WTC11 (cell line): ENCODE measurements at regions not wholly inside any gene's neighbourhood (a gene's known extent, or its start where the extent isn't known, plus 50 kb on each side); places are given as distances from the start of the nearest gene placed in this dataset.

Source experiments
- ATAC-seq: fragments of 200-7000 bp; cut with Tn5 transposase; 2 replicates; pipeline ENCODE4 v1.10.0; 2021; ENCODE audit warnings: mild to moderate bottlenecking, moderate library complexity
- CTCF ChIA-PET: fragments of 300-600 bp; sonication (Branson Sonifier 250); formaldehyde crosslinking; loops from one replicate; lab custom pipeline; 2021; ENCODE audit warnings: antibody characterized with exemption; lab: Charles Lee
- POLR2A ChIA-PET: fragments of 350-600 bp; sonication (Branson Sonifier 250); formaldehyde crosslinking; loops from one replicate; lab custom pipeline; 2021; ENCODE audit warnings: antibody characterized with exemption; lab: Charles Lee
- DNase-seq: peaks from one replicate; pipeline ENCODE4 v3.0.0; 2021; ENCODE audit warnings: low spot score
- H3K27ac Mint-ChIP-seq: 2 replicates; pipeline ENCODE4 v1.8.0; 2021; ENCODE audit warnings: mixed read lengths
- H3K27me3 Mint-ChIP-seq: 2 replicates; pipeline ENCODE4 v1.8.0; 2021; ENCODE audit warnings: low read depth, mild to moderate bottlenecking, moderate library complexity, mixed read lengths
- H3K36me3 Mint-ChIP-seq: 2 replicates; pipeline ENCODE4 v1.8.0; 2021; ENCODE audit warnings: mixed read lengths
- H3K4me1 Mint-ChIP-seq: 2 replicates; pipeline ENCODE4 v1.8.0; 2022; ENCODE audit warnings: mixed read lengths
- H3K4me3 Mint-ChIP-seq: 2 replicates; pipeline ENCODE4 v1.8.0; 2021; ENCODE audit warnings: mild to moderate bottlenecking, moderate library complexity, mixed read lengths
- H3K9me3 Mint-ChIP-seq: 2 replicates; pipeline ENCODE4 v1.8.0; 2021; ENCODE audit warnings: mixed read lengths
- CREM ChIP-seq: sonication (generic); formaldehyde crosslinking; IDR thresholded peaks from 2 replicates; pipeline ENCODE4 v1.8.1; 2022; ENCODE audit warnings: mild to moderate bottlenecking, missing genetic modification reagents, moderate library complexity
- EMX1 ChIP-seq: fragments of 250-450 bp; sonication (Bioruptor Pico); IDR thresholded peaks from 2 replicates; pipeline ENCODE4 v1.8.0; 2021; ENCODE audit warnings: mild to moderate bottlenecking
- ESRRA ChIP-seq: sonication (generic); formaldehyde crosslinking; IDR thresholded peaks from 2 replicates; pipeline ENCODE4 v1.8.1; 2022; ENCODE audit warnings: mild to moderate bottlenecking, missing genetic modification reagents, borderline replicate concordance
- ETV6 ChIP-seq: sonication (generic); formaldehyde crosslinking; IDR thresholded peaks from 2 replicates; pipeline ENCODE4 v1.8.1; 2022; ENCODE audit warnings: mild to moderate bottlenecking, missing genetic modification reagents
- GTF2I ChIP-seq: fragments of 250-450 bp; sonication (Bioruptor Pico); conservative IDR thresholded peaks from 2 replicates; pipeline ENCODE4 v1.4.0; 2021; ENCODE audit warnings: mild to moderate bottlenecking
- KAT7 ChIP-seq: sonication (generic); formaldehyde crosslinking; IDR thresholded peaks from 2 replicates; pipeline ENCODE4 v1.8.1; 2023; ENCODE audit warnings: missing genetic modification reagents, mild to moderate bottlenecking, borderline replicate concordance
- MYBL2 ChIP-seq: sonication (generic); formaldehyde crosslinking; IDR thresholded peaks from 2 replicates; pipeline ENCODE4 v1.8.1; 2023; ENCODE audit warnings: mild to moderate bottlenecking, moderate library complexity, missing genetic modification reagents
- NFATC4 ChIP-seq: fragments of 250-450 bp; sonication (Bioruptor Pico); IDR thresholded peaks from 2 replicates; pipeline ENCODE4 v1.9.0; 2021; ENCODE audit warnings: mild to moderate bottlenecking
- NR1H2 ChIP-seq: sonication (generic); formaldehyde crosslinking; IDR thresholded peaks from 2 replicates; pipeline ENCODE4 v1.9.0; 2021; ENCODE audit warnings: mild to moderate bottlenecking, moderate library complexity, missing genetic modification reagents
- NR3C1 ChIP-seq: sonication (generic); formaldehyde crosslinking; conservative IDR thresholded peaks from 2 replicates; pipeline ENCODE4 v1.8.1; 2023; ENCODE audit warnings: low read depth, mild to moderate bottlenecking, missing genetic modification reagents
- USF2 ChIP-seq: sonication (generic); formaldehyde crosslinking; IDR thresholded peaks from 2 replicates; pipeline ENCODE4 v1.8.1; 2023; ENCODE audit warnings: mild to moderate bottlenecking, missing genetic modification reagents, moderate library complexity
- ZNF232 ChIP-seq: sonication (generic); formaldehyde crosslinking; IDR thresholded peaks from 2 replicates; pipeline ENCODE4 v1.8.0; 2022; ENCODE audit warnings: mild to moderate bottlenecking, missing genetic modification reagents
- ZNF396 ChIP-seq: fragments of 250-450 bp; sonication (Bioruptor Pico); IDR thresholded peaks from 2 replicates; pipeline ENCODE4 v1.8.0; 2021; ENCODE audit warnings: mild to moderate bottlenecking, moderate library complexity, borderline replicate concordance
- ZNF423 ChIP-seq: fragments of 250-450 bp; sonication (Bioruptor Pico); IDR thresholded peaks from 2 replicates; pipeline ENCODE4 v2.1.2; 2022; ENCODE audit warnings: mild to moderate bottlenecking, moderate library complexity
- ZNF425 ChIP-seq: fragments of 250-450 bp; sonication (Bioruptor Pico); conservative IDR thresholded peaks from 2 replicates; pipeline ENCODE4 v1.9.0; 2021; ENCODE audit warnings: mild to moderate bottlenecking
- TF ChIP-seq, protein P1 (sequence below): fragments of 250-450 bp; sonication (Bioruptor Pico); IDR thresholded peaks from 2 replicates; pipeline ENCODE4 v1.9.0; 2021; ENCODE audit warnings: mild to moderate bottlenecking
- TF ChIP-seq, protein P2 (sequence below): sonication (generic); formaldehyde crosslinking; IDR thresholded peaks from 2 replicates; pipeline ENCODE4 v1.8.0; 2023; ENCODE audit warnings: missing genetic modification reagents, mild to moderate bottlenecking, borderline replicate concordance
- TF ChIP-seq, protein P3 (sequence below): sonication (generic); formaldehyde crosslinking; IDR thresholded peaks from 2 replicates; pipeline ENCODE4 v1.8.0; 2022; ENCODE audit warnings: missing genetic modification reagents

- ATAC-seq: no peak
- CTCF ChIA-PET: interaction anchor here (1.2 kb wide), 1 partner anchor 20 kb away, joined by 3 read pairs; no protein-coding TSS in a partner anchor
Observed at GRCh38 chr6:17220040-17220910, 60.9 kb upstream of the RBM24 start.

GRCh38 chr6:17224056-17224455, 57.1 kb upstream of the RBM24 start:
- DNase-seq (no peak), ATAC-seq (no peak)
- Mint-ChIP-seq H3K9me3 (peaks cover 25% of the 10 kb centered on the region), H3K36me3 (peaks cover 8% of the 10 kb centered on the region), H3K27ac (no peak overlapping the region), H3K27me3 (no peaks in the 10 kb centered on the region; the same call in 1 of the 2 replicates), H3K4me3 (no peak overlapping the region), H3K4me1 (0 out of 2 replicates have a peak, but pooled peaks cover 5% of the 10 kb centered on the region)
- CTCF ChIA-PET: no interaction called here
- POLR2A ChIA-PET: no interaction called here
- TF ChIP-seq ZNF232 (CRISPR knock-in tag) (no peak), MYBL2 (no peak), NFATC4 (CRISPR knock-in tag) (no peak), ZNF423 (CRISPR knock-in tag) (no peak), CREM (no peak), NR1H2 (CRISPR knock-in tag) (no peak), KAT7 (no peak), NR3C1 (CRISPR knock-in tag) (no peak), EMX1 (CRISPR knock-in tag) (no peak)
- TF ChIP-seq, protein P1, sequence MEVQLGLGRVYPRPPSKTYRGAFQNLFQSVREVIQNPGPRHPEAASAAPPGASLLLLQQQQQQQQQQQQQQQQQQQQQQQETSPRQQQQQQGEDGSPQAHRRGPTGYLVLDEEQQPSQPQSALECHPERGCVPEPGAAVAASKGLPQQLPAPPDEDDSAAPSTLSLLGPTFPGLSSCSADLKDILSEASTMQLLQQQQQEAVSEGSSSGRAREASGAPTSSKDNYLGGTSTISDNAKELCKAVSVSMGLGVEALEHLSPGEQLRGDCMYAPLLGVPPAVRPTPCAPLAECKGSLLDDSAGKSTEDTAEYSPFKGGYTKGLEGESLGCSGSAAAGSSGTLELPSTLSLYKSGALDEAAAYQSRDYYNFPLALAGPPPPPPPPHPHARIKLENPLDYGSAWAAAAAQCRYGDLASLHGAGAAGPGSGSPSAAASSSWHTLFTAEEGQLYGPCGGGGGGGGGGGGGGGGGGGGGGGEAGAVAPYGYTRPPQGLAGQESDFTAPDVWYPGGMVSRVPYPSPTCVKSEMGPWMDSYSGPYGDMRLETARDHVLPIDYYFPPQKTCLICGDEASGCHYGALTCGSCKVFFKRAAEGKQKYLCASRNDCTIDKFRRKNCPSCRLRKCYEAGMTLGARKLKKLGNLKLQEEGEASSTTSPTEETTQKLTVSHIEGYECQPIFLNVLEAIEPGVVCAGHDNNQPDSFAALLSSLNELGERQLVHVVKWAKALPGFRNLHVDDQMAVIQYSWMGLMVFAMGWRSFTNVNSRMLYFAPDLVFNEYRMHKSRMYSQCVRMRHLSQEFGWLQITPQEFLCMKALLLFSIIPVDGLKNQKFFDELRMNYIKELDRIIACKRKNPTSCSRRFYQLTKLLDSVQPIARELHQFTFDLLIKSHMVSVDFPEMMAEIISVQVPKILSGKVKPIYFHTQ (CRISPR knock-in tag): no peak
- TF ChIP-seq, protein P2, sequence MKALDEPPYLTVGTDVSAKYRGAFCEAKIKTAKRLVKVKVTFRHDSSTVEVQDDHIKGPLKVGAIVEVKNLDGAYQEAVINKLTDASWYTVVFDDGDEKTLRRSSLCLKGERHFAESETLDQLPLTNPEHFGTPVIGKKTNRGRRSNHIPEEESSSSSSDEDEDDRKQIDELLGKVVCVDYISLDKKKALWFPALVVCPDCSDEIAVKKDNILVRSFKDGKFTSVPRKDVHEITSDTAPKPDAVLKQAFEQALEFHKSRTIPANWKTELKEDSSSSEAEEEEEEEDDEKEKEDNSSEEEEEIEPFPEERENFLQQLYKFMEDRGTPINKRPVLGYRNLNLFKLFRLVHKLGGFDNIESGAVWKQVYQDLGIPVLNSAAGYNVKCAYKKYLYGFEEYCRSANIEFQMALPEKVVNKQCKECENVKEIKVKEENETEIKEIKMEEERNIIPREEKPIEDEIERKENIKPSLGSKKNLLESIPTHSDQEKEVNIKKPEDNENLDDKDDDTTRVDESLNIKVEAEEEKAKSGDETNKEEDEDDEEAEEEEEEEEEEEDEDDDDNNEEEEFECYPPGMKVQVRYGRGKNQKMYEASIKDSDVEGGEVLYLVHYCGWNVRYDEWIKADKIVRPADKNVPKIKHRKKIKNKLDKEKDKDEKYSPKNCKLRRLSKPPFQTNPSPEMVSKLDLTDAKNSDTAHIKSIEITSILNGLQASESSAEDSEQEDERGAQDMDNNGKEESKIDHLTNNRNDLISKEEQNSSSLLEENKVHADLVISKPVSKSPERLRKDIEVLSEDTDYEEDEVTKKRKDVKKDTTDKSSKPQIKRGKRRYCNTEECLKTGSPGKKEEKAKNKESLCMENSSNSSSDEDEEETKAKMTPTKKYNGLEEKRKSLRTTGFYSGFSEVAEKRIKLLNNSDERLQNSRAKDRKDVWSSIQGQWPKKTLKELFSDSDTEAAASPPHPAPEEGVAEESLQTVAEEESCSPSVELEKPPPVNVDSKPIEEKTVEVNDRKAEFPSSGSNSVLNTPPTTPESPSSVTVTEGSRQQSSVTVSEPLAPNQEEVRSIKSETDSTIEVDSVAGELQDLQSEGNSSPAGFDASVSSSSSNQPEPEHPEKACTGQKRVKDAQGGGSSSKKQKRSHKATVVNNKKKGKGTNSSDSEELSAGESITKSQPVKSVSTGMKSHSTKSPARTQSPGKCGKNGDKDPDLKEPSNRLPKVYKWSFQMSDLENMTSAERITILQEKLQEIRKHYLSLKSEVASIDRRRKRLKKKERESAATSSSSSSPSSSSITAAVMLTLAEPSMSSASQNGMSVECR: no peak
- TF ChIP-seq, protein P3, sequence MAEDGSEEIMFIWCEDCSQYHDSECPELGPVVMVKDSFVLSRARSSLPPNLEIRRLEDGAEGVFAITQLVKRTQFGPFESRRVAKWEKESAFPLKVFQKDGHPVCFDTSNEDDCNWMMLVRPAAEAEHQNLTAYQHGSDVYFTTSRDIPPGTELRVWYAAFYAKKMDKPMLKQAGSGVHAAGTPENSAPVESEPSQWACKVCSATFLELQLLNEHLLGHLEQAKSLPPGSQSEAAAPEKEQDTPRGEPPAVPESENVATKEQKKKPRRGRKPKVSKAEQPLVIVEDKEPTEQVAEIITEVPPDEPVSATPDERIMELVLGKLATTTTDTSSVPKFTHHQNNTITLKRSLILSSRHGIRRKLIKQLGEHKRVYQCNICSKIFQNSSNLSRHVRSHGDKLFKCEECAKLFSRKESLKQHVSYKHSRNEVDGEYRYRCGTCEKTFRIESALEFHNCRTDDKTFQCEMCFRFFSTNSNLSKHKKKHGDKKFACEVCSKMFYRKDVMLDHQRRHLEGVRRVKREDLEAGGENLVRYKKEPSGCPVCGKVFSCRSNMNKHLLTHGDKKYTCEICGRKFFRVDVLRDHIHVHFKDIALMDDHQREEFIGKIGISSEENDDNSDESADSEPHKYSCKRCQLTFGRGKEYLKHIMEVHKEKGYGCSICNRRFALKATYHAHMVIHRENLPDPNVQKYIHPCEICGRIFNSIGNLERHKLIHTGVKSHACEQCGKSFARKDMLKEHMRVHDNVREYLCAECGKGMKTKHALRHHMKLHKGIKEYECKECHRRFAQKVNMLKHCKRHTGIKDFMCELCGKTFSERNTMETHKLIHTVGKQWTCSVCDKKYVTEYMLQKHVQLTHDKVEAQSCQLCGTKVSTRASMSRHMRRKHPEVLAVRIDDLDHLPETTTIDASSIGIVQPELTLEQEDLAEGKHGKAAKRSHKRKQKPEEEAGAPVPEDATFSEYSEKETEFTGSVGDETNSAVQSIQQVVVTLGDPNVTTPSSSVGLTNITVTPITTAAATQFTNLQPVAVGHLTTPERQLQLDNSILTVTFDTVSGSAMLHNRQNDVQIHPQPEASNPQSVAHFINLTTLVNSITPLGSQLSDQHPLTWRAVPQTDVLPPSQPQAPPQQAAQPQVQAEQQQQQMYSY (CRISPR knock-in tag): no peak

More at GRCh38 chr6:17220040-17220910, 60.9 kb upstream of the RBM24 start:
- H3K36me3 Mint-ChIP-seq: peaks cover 13% of the 10 kb centered on the region
- TF ChIP-seq ETV6 (CRISPR knock-in tag): no peak
- TF ChIP-seq ZNF396 (CRISPR knock-in tag): no peak
- no peak for TF ChIP-seq USF2
- TF ChIP-seq GTF2I (CRISPR knock-in tag): no peak
- TF ChIP-seq ZNF425 (CRISPR knock-in tag): no peak
- no peak for TF ChIP-seq ESRRA (CRISPR knock-in tag)
- TF ChIP-seq, all 79 proteins: peak for 0
- H3K4me3 Mint-ChIP-seq: no peak overlapping the region
- peaks cover 37% of the 10 kb centered on the region for H3K9me3 Mint-ChIP-seq
- POLR2A ChIA-PET: no interaction called here
- H3K27ac Mint-ChIP-seq: no peak overlapping the region
- H3K4me1 Mint-ChIP-seq: no peaks in the 10 kb centered on the region
- DNase-seq: no peak
- no peaks in the 10 kb centered on the region; the same call in 1 of the 2 replicates for H3K27me3 Mint-ChIP-seq
